Thyroid gland (tissue), 4 donors: ENCODE measurements at regions not wholly inside any gene's neighbourhood (a gene's known extent, or its start where the extent isn't known, plus 50 kb on each side); places are given as distances from the start of the nearest gene placed in this dataset.
"Not testable (repeated sequence)": the region's sequence is repeated elsewhere in the genome, so short reads cannot be mapped to it uniquely, and the experiment has no call there.

ENCODE experiments used
- DNase-seq, 2 donors: peaks; one replicate each; pipeline ENCODE4 v3.0.0-alpha.2; 2019
- H3K27ac ChIP-seq, 3 donors: fragments of 200-600 bp; sonication (generic); 1 replicate in 2 of 3; 2 replicates in 1 of 3; pipeline ENCODE4 v1.5.1; 2016 to 2019; ENCODE audit warnings: mild to moderate bottlenecking in 1 of 3, moderate library complexity in 1 of 3
- H3K27me3 ChIP-seq: fragments of 200-600 bp; sonication (generic); one replicate; pipeline ENCODE4 v1.5.1; 2019
- H3K36me3 ChIP-seq, 2 donors: fragments of 200-600 bp; sonication (generic); one replicate each; pipeline ENCODE4 v1.5.1; 2016 to 2019
- H3K4me1 ChIP-seq, 2 donors: fragments of 200-600 bp; sonication (generic); one replicate each; pipeline ENCODE4 v1.5.1; 2017 to 2019
- H3K4me3 ChIP-seq, 3 donors: fragments of 200-600 bp; sonication (generic); replicated peaks in 1 of 3; 1 replicate in 2 of 3; 2 replicates in 1 of 3; pipeline ENCODE4 v1.5.1; 2016; ENCODE audit warnings: mild to moderate bottlenecking in 1 of 3
- H3K9me3 ChIP-seq: fragments of 200-600 bp; sonication (generic); one replicate; pipeline ENCODE4 v1.5.1; 2017
- POLR2A ChIP-seq, 2 donors: fragments of 450-650 bp; IDR thresholded peaks; one replicate each; pipeline ENCODE4 v1.6.1; 2017; ENCODE audit warnings: antibody characterized with exemption in 2 of 2, mild to moderate bottlenecking in 2 of 2, moderate library complexity in 1 of 2
- WGBS, 2 donors: methylation state at CpG; one replicate each; pipeline ENCODE4 v1.1.5; 2017; 5-methylcytosine and 5-hydroxymethylcytosine counted together
- intact Hi-C: fragments of 100-400 bp; cut with DNase I; formaldehyde crosslinking; loops from one replicate; pipeline ENCODE4 v1.15.1; 2023
- TF ChIP-seq, protein P1 (sequence below), 6 experiments: fragments of 200-600 bp in 3 of 6; fragments of 450-650 bp in 3 of 6; sonication (generic) in 3 of 6; IDR thresholded peaks; one replicate each; pipeline ENCODE4 v1.5.1; 2016 to 2019; ENCODE audit warnings: antibody characterized with exemption in 6 of 6, mild to moderate bottlenecking in 2 of 6, inconsistent platforms in 1 of 6, moderate library complexity in 1 of 6

- Histone ChIP-seq H3K27ac (no peak overlapping the region), H3K36me3 (no peaks in the 10 kb centered on the region), H3K4me3 (no peak overlapping the region), H3K9me3 (no peaks in the 10 kb centered on the region), H3K4me1 (no peaks in the 10 kb centered on the region), H3K27me3 (no peaks in the 10 kb centered on the region)
- TF ChIP-seq, protein P1, sequence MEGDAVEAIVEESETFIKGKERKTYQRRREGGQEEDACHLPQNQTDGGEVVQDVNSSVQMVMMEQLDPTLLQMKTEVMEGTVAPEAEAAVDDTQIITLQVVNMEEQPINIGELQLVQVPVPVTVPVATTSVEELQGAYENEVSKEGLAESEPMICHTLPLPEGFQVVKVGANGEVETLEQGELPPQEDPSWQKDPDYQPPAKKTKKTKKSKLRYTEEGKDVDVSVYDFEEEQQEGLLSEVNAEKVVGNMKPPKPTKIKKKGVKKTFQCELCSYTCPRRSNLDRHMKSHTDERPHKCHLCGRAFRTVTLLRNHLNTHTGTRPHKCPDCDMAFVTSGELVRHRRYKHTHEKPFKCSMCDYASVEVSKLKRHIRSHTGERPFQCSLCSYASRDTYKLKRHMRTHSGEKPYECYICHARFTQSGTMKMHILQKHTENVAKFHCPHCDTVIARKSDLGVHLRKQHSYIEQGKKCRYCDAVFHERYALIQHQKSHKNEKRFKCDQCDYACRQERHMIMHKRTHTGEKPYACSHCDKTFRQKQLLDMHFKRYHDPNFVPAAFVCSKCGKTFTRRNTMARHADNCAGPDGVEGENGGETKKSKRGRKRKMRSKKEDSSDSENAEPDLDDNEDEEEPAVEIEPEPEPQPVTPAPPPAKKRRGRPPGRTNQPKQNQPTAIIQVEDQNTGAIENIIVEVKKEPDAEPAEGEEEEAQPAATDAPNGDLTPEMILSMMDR (IDR thresholded peaks at IDR 0.05) = no peak
- no peak for TF ChIP-seq POLR2A (IDR thresholded peaks at IDR 0.05)
- intact Hi-C loops = no loop called here
- WGBS, 2 donors = 72 to 80% methylated on average over 5 of the region's 5 CpGs
- DNase-seq = no peak
Observed at GRCh38 chr12:73656375-73656774, 881.3 kb upstream of the ATXN7L3B start.

DNA sequence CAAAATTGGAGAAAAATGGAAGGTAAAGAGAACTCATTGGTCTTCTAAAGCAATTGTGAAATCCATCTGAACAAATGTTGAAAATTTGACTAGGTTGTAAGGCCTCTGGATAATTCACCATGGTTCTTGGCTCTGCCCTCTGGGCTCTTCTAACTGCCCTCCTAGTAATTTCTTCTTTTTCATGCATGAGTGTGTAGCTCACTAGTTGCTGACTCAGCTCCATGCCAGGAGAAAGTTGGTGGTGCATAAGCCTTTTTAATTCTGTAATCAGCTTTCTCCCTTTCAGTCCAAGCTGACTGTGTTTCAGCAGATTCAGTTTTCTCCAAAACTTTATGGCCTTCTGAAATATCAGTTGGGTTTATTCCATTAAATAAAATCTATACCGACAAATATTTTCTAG, 877.8 kb upstream of the ATXN7L3B start:
- WGBS, 2 donors = 90 to 92% methylated on average over 1 of the region's 1 CpG
- intact Hi-C loops = no loop called here
- Histone ChIP-seq H3K4me3 (no peak overlapping the region), H3K27me3 (no peaks in the 10 kb centered on the region), H3K9me3 (no peaks in the 10 kb centered on the region), H3K4me1 (no peaks in the 10 kb centered on the region), H3K36me3 (no peaks in the 10 kb centered on the region), H3K27ac (no peak overlapping the region)
- no peak for TF ChIP-seq POLR2A (IDR thresholded peaks at IDR 0.05)
- TF ChIP-seq, protein P1 (IDR thresholded peaks at IDR 0.05) = no peak
- no peak for DNase-seq

DNA sequence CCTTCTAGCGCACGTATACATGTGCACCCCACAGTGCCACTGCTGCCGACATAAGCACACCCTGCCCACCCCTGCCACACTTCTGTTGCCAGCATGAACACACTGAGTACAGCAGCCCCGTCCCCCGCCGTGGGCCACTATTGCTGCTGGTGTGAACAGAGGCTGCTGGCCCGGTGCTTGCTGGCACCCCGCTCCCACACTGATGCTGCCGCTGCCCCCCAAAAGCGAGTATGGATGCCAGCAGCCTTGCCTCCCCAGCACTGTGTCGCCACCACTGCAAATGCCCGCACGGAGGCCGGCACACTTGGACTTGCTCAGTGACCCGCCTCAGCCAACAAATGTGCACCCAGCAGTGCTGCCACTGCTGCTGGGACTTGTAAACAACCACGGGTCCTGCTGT, 872.4 kb upstream of the ATXN7L3B start:
- H3K9me3 ChIP-seq = no peaks in the 10 kb centered on the region
- no peaks in the 10 kb centered on the region for H3K4me1 ChIP-seq
- H3K4me3 ChIP-seq = no peak overlapping the region
- H3K27ac ChIP-seq = no peak overlapping the region
- TF ChIP-seq, protein P1 (IDR thresholded peaks at IDR 0.05) = no peak
- TF ChIP-seq POLR2A (IDR thresholded peaks at IDR 0.05) = no peak
- intact Hi-C loops = no loop called here
- 92 to 94% methylated on average over 10 to 11 of the region's 16 CpGs for WGBS, 2 donors
- no peak for DNase-seq
- no peaks in the 10 kb centered on the region for H3K27me3 ChIP-seq
- no peaks in the 10 kb centered on the region for H3K36me3 ChIP-seq

DNA sequence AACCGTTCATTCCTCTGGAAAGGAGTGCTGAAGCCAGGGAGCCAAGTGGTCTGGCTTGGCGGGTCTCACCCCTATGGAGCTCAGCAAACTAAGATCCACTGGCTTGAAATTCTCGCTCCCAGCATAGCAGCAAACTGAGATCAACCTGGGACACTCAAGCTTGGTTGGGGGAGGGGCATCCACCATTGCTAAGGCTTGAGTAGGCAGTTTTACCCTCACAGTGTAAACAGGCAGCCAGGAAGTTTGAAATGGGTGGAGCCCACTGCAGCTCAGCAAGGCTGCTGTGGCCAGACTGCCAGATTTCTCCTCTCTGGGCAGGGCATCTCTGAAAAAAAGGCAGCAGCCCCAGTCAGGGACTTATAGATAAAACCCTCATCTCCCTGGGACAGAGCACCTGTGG, 866.1 kb upstream of the ATXN7L3B start:
- H3K36me3 ChIP-seq, H3K27ac ChIP-seq, H3K9me3 ChIP-seq, H3K27me3 ChIP-seq, H3K4me1 ChIP-seq, intact Hi-C loops, DNase-seq, H3K4me3 ChIP-seq: not testable (repeated sequence)
- 65 to 78% methylated on average over 3 of the region's 3 CpGs for WGBS, 2 donors

DNA sequence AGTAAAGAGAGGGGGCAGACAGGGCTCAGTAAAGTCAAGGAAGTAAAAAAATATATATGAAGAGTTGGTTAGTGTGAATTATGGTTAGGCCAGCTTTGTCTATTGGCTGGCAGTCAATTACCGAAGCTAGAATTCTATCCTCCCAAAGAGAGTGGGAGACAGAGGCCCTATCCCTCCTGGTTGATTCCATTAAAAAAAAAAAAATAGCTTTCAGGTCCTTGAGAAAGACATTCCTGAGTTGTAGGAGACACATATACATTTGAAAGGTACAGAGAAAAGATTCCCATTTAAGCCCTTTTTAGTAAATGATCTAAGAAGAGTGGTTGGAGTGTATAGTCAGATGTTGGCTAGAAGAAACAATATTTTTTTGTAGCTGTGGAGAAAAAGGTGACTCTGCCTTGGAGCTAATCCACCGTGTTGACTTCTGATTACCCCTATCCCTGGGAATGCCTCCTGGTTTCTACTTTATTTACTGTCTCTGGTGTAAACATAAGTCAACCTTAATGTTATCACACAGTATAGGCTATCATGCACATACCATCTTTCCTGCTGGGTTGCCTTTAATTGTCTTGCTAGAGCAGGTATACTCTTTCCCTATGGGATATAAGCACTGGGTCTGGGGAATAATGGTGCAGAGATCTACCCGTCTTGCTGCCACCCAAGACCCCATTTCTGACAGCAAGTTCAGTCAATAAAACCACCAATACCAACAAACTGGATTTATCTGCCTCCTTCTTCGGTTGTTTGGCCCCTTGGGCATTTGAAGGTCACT, 859.9 kb upstream of the ATXN7L3B start:
- no peak for TF ChIP-seq POLR2A (IDR thresholded peaks at IDR 0.05)
- TF ChIP-seq, protein P1 (IDR thresholded peaks at IDR 0.05) = no peak
- no peak for DNase-seq
- intact Hi-C loops = no loop called here
- Histone ChIP-seq H3K9me3 (no peaks in the 10 kb centered on the region), H3K27me3 (no peaks in the 10 kb centered on the region), H3K4me1 (no peaks in the 10 kb centered on the region), H3K27ac (no peak overlapping the region), H3K36me3 (no peaks in the 10 kb centered on the region), H3K4me3 (no peak overlapping the region)
- WGBS, 2 donors = 68 to 70% methylated on average over 4 of the region's 4 CpGs
